ENCODE measurements at regions not wholly inside any gene's neighbourhood (a gene's known extent, or its start where the extent isn't known, plus 50 kb on each side); places are given as distances from the start of the nearest gene placed in this dataset.

DNA sequence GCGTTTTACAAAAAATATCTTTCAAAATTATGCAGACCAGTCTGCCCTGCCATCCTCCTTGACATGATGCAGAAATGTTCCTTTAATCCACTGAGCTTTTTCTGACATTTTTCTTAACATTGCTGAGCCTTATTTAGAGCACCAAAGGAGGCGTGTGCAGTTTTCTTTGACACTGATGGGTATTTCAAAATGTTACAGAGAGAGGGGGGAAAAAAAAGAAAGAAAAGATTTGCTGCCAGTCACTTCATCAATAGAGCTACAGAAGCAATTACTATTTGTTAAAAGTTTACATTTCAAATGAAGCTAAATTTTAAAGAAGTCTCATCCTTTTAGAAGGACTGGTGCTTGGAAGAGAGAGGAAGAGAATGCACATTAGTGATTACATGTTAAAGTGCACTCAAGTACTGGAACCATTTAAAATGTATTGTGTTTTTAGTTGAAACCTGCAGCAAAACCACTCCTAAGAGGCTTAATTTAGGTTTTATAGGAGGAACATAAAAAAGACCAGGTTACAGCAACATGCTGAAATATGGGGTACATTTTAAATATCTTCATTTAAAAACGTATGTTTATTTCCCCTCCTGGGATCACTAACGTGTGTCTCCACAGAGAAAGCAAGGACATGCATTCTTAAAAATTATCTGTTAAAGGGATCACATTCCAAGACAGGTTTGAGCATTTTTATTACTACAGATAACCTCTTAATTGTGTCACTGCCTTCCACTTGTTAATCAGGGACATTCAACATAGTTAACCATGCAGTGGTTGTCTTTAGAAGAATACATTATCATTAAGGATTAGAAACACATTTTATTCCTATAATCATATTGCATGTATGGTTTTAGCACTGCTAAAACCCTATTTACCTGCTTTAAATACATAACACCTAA is 258.4 kb downstream of the MEIS1 start (continued):
- TF ChIP-seq ETV6 (conservative IDR thresholded peaks at IDR 0.05 in 1 of 2, IDR thresholded peaks at IDR 0.05 in 1 of 2; ENCODE audit: borderline replicate concordance in 1 of 2, low read depth in 1 of 2), result no peak
- no peak for TF ChIP-seq WRNIP1 (IDR thresholded peaks at IDR 0.05; ENCODE audit: borderline replicate concordance, low read depth, low read length)
- TF ChIP-seq IRF4 (IDR thresholded peaks at IDR 0.05; ENCODE audit: low read depth, low read length), result no peak
- TF ChIP-seq, protein P1, sequence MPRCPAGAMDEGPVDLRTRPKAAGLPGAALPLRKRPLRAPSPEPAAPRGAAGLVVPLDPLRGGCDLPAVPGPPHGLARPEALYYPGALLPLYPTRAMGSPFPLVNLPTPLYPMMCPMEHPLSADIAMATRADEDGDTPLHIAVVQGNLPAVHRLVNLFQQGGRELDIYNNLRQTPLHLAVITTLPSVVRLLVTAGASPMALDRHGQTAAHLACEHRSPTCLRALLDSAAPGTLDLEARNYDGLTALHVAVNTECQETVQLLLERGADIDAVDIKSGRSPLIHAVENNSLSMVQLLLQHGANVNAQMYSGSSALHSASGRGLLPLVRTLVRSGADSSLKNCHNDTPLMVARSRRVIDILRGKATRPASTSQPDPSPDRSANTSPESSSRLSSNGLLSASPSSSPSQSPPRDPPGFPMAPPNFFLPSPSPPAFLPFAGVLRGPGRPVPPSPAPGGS (IDR thresholded peaks at IDR 0.05; ENCODE audit: borderline replicate concordance, insufficient read depth, low read depth, low read length, poor library complexity, severe bottlenecking), result no peak
- TF ChIP-seq, protein P2, sequence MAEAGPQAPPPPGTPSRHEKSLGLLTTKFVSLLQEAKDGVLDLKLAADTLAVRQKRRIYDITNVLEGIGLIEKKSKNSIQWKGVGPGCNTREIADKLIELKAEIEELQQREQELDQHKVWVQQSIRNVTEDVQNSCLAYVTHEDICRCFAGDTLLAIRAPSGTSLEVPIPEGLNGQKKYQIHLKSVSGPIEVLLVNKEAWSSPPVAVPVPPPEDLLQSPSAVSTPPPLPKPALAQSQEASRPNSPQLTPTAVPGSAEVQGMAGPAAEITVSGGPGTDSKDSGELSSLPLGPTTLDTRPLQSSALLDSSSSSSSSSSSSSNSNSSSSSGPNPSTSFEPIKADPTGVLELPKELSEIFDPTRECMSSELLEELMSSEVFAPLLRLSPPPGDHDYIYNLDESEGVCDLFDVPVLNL (IDR thresholded peaks at IDR 0.05; ENCODE audit: low read depth, low read length), result no peak
- TF ChIP-seq, protein P3, sequence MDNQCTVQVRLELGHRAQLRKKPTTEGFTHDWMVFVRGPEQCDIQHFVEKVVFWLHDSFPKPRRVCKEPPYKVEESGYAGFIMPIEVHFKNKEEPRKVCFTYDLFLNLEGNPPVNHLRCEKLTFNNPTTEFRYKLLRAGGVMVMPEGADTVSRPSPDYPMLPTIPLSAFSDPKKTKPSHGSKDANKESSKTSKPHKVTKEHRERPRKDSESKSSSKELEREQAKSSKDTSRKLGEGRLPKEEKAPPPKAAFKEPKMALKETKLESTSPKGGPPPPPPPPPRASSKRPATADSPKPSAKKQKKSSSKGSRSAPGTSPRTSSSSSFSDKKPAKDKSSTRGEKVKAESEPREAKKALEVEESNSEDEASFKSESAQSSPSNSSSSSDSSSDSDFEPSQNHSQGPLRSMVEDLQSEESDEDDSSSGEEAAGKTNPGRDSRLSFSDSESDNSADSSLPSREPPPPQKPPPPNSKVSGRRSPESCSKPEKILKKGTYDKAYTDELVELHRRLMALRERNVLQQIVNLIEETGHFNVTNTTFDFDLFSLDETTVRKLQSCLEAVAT (IDR thresholded peaks at IDR 0.05), result no peak
- TF ChIP-seq, protein P4, sequence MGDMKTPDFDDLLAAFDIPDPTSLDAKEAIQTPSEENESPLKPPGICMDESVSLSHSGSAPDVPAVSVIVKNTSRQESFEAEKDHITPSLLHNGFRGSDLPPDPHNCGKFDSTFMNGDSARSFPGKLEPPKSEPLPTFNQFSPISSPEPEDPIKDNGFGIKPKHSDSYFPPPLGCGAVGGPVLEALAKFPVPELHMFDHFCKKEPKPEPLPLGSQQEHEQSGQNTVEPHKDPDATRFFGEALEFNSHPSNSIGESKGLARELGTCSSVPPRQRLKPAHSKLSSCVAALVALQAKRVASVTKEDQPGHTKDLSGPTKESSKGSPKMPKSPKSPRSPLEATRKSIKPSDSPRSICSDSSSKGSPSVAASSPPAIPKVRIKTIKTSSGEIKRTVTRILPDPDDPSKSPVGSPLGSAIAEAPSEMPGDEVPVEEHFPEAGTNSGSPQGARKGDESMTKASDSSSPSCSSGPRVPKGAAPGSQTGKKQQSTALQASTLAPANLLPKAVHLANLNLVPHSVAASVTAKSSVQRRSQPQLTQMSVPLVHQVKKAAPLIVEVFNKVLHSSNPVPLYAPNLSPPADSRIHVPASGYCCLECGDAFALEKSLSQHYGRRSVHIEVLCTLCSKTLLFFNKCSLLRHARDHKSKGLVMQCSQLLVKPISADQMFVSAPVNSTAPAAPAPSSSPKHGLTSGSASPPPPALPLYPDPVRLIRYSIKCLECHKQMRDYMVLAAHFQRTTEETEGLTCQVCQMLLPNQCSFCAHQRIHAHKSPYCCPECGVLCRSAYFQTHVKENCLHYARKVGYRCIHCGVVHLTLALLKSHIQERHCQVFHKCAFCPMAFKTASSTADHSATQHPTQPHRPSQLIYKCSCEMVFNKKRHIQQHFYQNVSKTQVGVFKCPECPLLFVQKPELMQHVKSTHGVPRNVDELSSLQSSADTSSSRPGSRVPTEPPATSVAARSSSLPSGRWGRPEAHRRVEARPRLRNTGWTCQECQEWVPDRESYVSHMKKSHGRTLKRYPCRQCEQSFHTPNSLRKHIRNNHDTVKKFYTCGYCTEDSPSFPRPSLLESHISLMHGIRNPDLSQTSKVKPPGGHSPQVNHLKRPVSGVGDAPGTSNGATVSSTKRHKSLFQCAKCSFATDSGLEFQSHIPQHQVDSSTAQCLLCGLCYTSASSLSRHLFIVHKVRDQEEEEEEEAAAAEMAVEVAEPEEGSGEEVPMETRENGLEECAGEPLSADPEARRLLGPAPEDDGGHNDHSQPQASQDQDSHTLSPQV (IDR thresholded peaks at IDR 0.05), result no peak

All from GM12878 (cell line).